Upper lobe of left lung (tissue), 6 donors: ENCODE measurements at regions not wholly inside any gene's neighbourhood (a gene's known extent, or its start where the extent isn't known, plus 50 kb on each side); places are given as distances from the start of the nearest gene placed in this dataset.

ENCODE experiments used
- ATAC-seq, 2 donors: fragments of 200-7000 bp; cut with Tn5 transposase; one replicate each; pipeline ENCODE4 v1.9.1; 2022; ENCODE audit warnings: mild to moderate bottlenecking in 2 of 2, moderate library complexity in 2 of 2; ENCODE audit not compliant: low FRiP score in 2 of 2
- DNase-seq, 2 donors: peaks; one replicate each; pipeline ENCODE4 v3.0.0-alpha.2; 2019 to 2020
- H3K27ac ChIP-seq, 4 donors: fragments of 200-600 bp; sonication (generic); one replicate each; pipeline ENCODE4 v1.5.1; 2016 to 2019
- H3K27me3 ChIP-seq, 4 donors: fragments of 200-600 bp; sonication (generic); one replicate each; pipeline ENCODE4 v1.5.1; 2017 to 2019
- H3K36me3 ChIP-seq, 4 donors: fragments of 200-600 bp; sonication (generic); one replicate each; pipeline ENCODE4 v1.5.1; 2016 to 2019
- H3K4me1 ChIP-seq, 4 donors: fragments of 200-600 bp; sonication (generic); one replicate each; pipeline ENCODE4 v1.5.1; 2018 to 2019
- H3K4me3 ChIP-seq, 4 donors: fragments of 200-600 bp; sonication (generic); one replicate each; pipeline ENCODE4 v1.5.1; 2017 to 2019; ENCODE audit warnings: mild to moderate bottlenecking in 2 of 4, moderate library complexity in 1 of 4
- H3K9me3 ChIP-seq, 4 donors: fragments of 200-600 bp; sonication (generic); one replicate each; pipeline ENCODE4 v1.5.1; 2018 to 2019
- CTCF ChIP-seq, 6 experiments: fragments of 450-650 bp in 4 of 6; fragments of 200-600 bp in 2 of 6; sonication (generic) in 2 of 6; IDR thresholded peaks; one replicate each; pipeline ENCODE4 v1.5.1; 2016 to 2019; ENCODE audit warnings: antibody characterized with exemption in 6 of 6
- EP300 ChIP-seq, 4 donors: sonication (generic); formaldehyde crosslinking; IDR thresholded peaks; one replicate each; pipeline ENCODE4 v1.5.1; 2017; ENCODE audit warnings: antibody characterized with exemption in 4 of 4, control low read depth in 2 of 4
- POLR2A ChIP-seq, 4 donors: fragments of 450-650 bp; IDR thresholded peaks; one replicate each; pipeline ENCODE4 v1.5.1; 2016 to 2017; ENCODE audit warnings: antibody characterized with exemption in 4 of 4, mild to moderate bottlenecking in 2 of 4
- POLR2AphosphoS5 ChIP-seq, 2 donors: sonication (generic); formaldehyde crosslinking; IDR thresholded peaks; one replicate each; pipeline ENCODE4 v1.5.1; 2017; ENCODE audit warnings: antibody characterized with exemption in 2 of 2
- WGBS, 2 donors: methylation state at CpG; one replicate each; pipeline ENCODE4 v1.1.5; 2017 to 2018; 5-methylcytosine and 5-hydroxymethylcytosine counted together
- donor health status: DM: no; HTN: no; CAD: no; lungs with moderate emphysema.
- donor health status: DM: no; HTN: yes; CAD: no; lungs with severe emphysema.

GRCh38 chr11:130692220-130692619 lies 224.1 kb downstream of the SNX19 start:
- no peak overlapping the region for H3K4me3 ChIP-seq
- peak in 1 of 2 donors; percentile 17 for ATAC-seq
- no peak for DNase-seq
- H3K9me3 ChIP-seq, result no peaks in the 10 kb centered on the region
- no peak for TF ChIP-seq EP300 (IDR thresholded peaks at IDR 0.05)
- no peak for TF ChIP-seq POLR2A (IDR thresholded peaks at IDR 0.05)
- no peak for TF ChIP-seq POLR2AphosphoS5 (IDR thresholded peaks at IDR 0.05)
- TF ChIP-seq CTCF (IDR thresholded peaks at IDR 0.05), result no peak
- H3K27me3 ChIP-seq, result no peaks in the 10 kb centered on the region
- WGBS, 2 donors, result 87 to 89% methylated on average over 4 of the region's 4 CpGs
- no peaks in the 10 kb centered on the region for H3K36me3 ChIP-seq
- H3K27ac ChIP-seq, result no peak overlapping the region
- no peaks in the 10 kb centered on the region for H3K4me1 ChIP-seq

GRCh38 chr11:130693543-130693942 lies 222.7 kb downstream of the SNX19 start:
- WGBS, 2 donors, result 82 to 94% methylated on average over 5 of the region's 5 CpGs
- ATAC-seq, result no peak
- Histone ChIP-seq H3K27me3 (no peaks in the 10 kb centered on the region), H3K4me1 (no peaks in the 10 kb centered on the region), H3K4me3 (no peak overlapping the region), H3K9me3 (no peaks in the 10 kb centered on the region), H3K36me3 (no peaks in the 10 kb centered on the region), H3K27ac (no peak overlapping the region)
- TF ChIP-seq EP300 (IDR thresholded peaks at IDR 0.05) (no peak), POLR2A (IDR thresholded peaks at IDR 0.05) (no peak), CTCF (IDR thresholded peaks at IDR 0.05) (no peak), POLR2AphosphoS5 (IDR thresholded peaks at IDR 0.05) (no peak)
- no peak for DNase-seq

DNA sequence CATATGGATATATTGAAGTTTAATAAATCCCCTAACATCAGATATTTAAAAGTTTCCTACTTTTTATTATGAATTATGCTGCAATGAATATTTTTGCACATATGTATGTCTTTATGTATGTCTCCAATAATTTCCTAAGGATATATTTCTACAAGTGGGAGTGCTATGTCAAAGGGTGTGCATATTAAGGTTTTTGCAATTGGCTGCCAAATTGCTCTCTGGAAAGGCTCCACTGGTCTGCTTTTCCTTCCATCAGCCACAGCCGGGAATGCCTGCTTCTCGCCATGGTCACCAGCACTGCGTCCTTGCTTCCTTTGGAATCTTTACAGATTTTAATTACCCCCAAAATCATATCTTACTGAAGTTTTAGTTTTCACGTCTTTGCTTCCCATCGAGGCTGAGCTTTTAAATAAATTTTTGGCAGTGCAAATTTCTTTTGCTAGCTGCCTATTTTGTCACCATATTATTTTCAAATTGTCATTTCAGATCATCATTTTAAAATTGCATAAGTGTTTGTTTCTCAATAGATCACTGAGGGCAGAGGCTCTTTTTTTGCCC lies 221.7 kb downstream of the SNX19 start:
- no peaks in the 10 kb centered on the region for H3K4me1 ChIP-seq
- no peak overlapping the region for H3K4me3 ChIP-seq
- no peak for DNase-seq
- no peak for ATAC-seq
- no peaks in the 10 kb centered on the region for H3K27me3 ChIP-seq
- H3K27ac ChIP-seq, result no peak overlapping the region
- 79 to 88% methylated on average over 5 of the region's 5 CpGs for WGBS, 2 donors
- TF ChIP-seq POLR2AphosphoS5 (IDR thresholded peaks at IDR 0.05) (no peak), EP300 (IDR thresholded peaks at IDR 0.05) (no peak), CTCF (IDR thresholded peaks at IDR 0.05) (no peak), POLR2A (IDR thresholded peaks at IDR 0.05) (no peak)
- H3K36me3 ChIP-seq, result no peaks in the 10 kb centered on the region
- no peaks in the 10 kb centered on the region for H3K9me3 ChIP-seq

DNA sequence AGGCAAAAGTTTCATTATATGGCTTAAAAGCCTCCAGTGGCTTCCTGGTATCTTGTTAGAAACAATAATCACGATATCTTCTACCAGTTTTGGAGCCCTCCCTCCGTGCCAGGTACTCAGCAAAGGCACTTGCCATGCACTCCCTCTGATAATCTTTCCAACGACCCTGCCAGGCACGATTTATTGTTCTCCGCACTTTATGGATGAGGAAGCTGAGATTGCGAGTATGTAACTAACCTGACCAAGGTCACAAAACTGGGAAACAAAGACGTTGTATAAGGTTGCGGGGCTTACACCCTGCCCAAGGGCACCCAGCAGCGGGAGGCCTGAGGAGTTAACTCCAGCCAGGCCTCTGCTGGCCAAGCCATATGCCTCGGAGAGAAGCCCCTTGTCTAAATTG lies 218.1 kb downstream of the SNX19 start:
- H3K4me1 ChIP-seq, result no peaks in the 10 kb centered on the region
- no peak overlapping the region for H3K4me3 ChIP-seq
- 85 to 88% methylated on average over 10 of the region's 10 CpGs for WGBS, 2 donors
- H3K9me3 ChIP-seq, result no peaks in the 10 kb centered on the region
- no peak overlapping the region for H3K27ac ChIP-seq
- no peak for ATAC-seq
- no peaks in the 10 kb centered on the region for H3K36me3 ChIP-seq
- DNase-seq, result peak in 1 of 2 donors; percentile 6
- no peak for TF ChIP-seq POLR2A (IDR thresholded peaks at IDR 0.05)
- TF ChIP-seq EP300 (IDR thresholded peaks at IDR 0.05), result no peak
- TF ChIP-seq CTCF (IDR thresholded peaks at IDR 0.05), result no peak
- TF ChIP-seq POLR2AphosphoS5 (IDR thresholded peaks at IDR 0.05), result no peak
- no peaks in the 10 kb centered on the region for H3K27me3 ChIP-seq

- TF ChIP-seq CTCF (IDR thresholded peaks at IDR 0.05) (no peak), POLR2AphosphoS5 (IDR thresholded peaks at IDR 0.05) (no peak), POLR2A (IDR thresholded peaks at IDR 0.05) (no peak), EP300 (IDR thresholded peaks at IDR 0.05) (no peak)
- H3K4me3 ChIP-seq, result no peak overlapping the region
- ATAC-seq (no peak), DNase-seq (no peak)
- no peaks in the 10 kb centered on the region for H3K9me3 ChIP-seq
- WGBS, 2 donors, result 86 to 91% methylated on average over 7 of the region's 7 CpGs
- no peaks in the 10 kb centered on the region for H3K27me3 ChIP-seq
- H3K4me1 ChIP-seq, result no peaks in the 10 kb centered on the region
- no peaks in the 10 kb centered on the region for H3K36me3 ChIP-seq
- H3K27ac ChIP-seq, result no peak overlapping the region
These were observed 216.7 kb downstream of the SNX19 start for GRCh38 chr11:130699561-130699960.
